K562 (cell line): ENCODE measurements at regions not wholly inside any gene's neighbourhood (a gene's known extent, or its start where the extent isn't known, plus 50 kb on each side); places are given as distances from the start of the nearest gene placed in this dataset.

Experiments used
- CREB5 ChIP-seq: fragments of 250-450 bp; sonication (Bioruptor Pico); IDR thresholded peaks from 2 replicates; pipeline ENCODE4 v1.5.0; 2020; ENCODE audit warnings: mild to moderate bottlenecking
- HNRNPK ChIP-seq: fragments of 200-400 bp; formaldehyde crosslinking; IDR thresholded peaks from one replicate; pipeline ENCODE4 v1.6.1; 2018; ENCODE audit warnings: mild to moderate bottlenecking, low read depth, low read length; ENCODE audit not compliant: poor library complexity, severe bottlenecking
- NFXL1 ChIP-seq: fragments of 450-650 bp; formaldehyde crosslinking; IDR thresholded peaks from 2 replicates; pipeline ENCODE4 v1.4.0; 2021; ENCODE audit warnings: mild to moderate bottlenecking
- PURB ChIP-seq: sonication (generic); formaldehyde crosslinking; IDR thresholded peaks from 2 replicates; pipeline ENCODE4 v1.9.0; 2021; ENCODE audit warnings: low read depth, mild to moderate bottlenecking, missing genetic modification reagents
- RBFOX2 ChIP-seq: fragments of 200-400 bp; formaldehyde crosslinking; IDR thresholded peaks from 2 replicates; pipeline ENCODE4 v1.6.1; 2017; ENCODE audit warnings: low read depth, mild to moderate bottlenecking, low read length, moderate library complexity
- SNIP1 ChIP-seq: fragments of 450-650 bp; IDR thresholded peaks from 2 replicates; pipeline ENCODE4 v1.7.1; 2017; ENCODE audit warnings: low read depth, mild to moderate bottlenecking
- SRSF3 ChIP-seq: fragments of 200-400 bp; formaldehyde crosslinking; IDR thresholded peaks from 2 replicates; pipeline ENCODE4 v1.6.1; 2016; ENCODE audit warnings: mild to moderate bottlenecking, low read length, moderate library complexity; ENCODE audit not compliant: insufficient read depth
- ZNF655 ChIP-seq: fragments of 250-450 bp; sonication (Bioruptor Pico); IDR thresholded peaks from 2 replicates; pipeline ENCODE4 v1.5.0; 2021
- ZNF79 ChIP-seq: fragments of 250-450 bp; sonication (Bioruptor Pico); IDR thresholded peaks from 2 replicates; pipeline ENCODE4 v1.4.0; 2020; ENCODE audit warnings: low read depth, mild to moderate bottlenecking, moderate library complexity

GRCh38 chr11:119483341-119483880 is 60.4 kb upstream of the THY1 start (continued):
- no peak for TF ChIP-seq RBFOX2
- TF ChIP-seq PURB (CRISPR knock-in tag), result no peak
- TF ChIP-seq CREB5 (CRISPR knock-in tag), result no peak
- TF ChIP-seq SNIP1, result no peak
- no peak for TF ChIP-seq NFXL1 (CRISPR knock-in tag)
- TF ChIP-seq ZNF655, result no peak
- no peak for TF ChIP-seq ZNF79 (CRISPR knock-in tag)
- no peak for TF ChIP-seq SRSF3
- TF ChIP-seq HNRNPK, result no peak
